PFSK-1 (cell line): ENCODE measurements at regions not wholly inside any gene's neighbourhood (a gene's known extent, or its start where the extent isn't known, plus 50 kb on each side); places are given as distances from the start of the nearest gene placed in this dataset.

ENCODE experiments used
- FOXP2 ChIP-seq: optimal IDR thresholded peaks from 2 replicates; pipeline ENCODE3; 2011; ENCODE audit warnings: borderline replicate concordance, control low read depth, inconsistent platforms; ENCODE audit not compliant: insufficient read depth; ENCODE audit errors: extremely low read length, extremely low read depth
- POLR2AphosphoS5 ChIP-seq: IDR thresholded peaks from 2 replicates; pipeline ENCODE4 v1.6.1; 2012; ENCODE audit warnings: low read depth, mild to moderate bottlenecking, control low read depth, low read length, moderate library complexity
- SIN3A ChIP-seq: IDR thresholded peaks from 2 replicates; pipeline ENCODE4 v1.6.1; 2012; ENCODE audit warnings: mild to moderate bottlenecking, low read length, moderate library complexity, borderline replicate concordance; ENCODE audit not compliant: insufficient read depth
- TAF1 ChIP-seq: IDR thresholded peaks from 2 replicates; pipeline ENCODE4 v1.6.1; 2012; ENCODE audit warnings: low read length, control low read depth, borderline replicate concordance; ENCODE audit not compliant: insufficient read depth
- TF ChIP-seq, protein P1 (sequence below), 2 experiments: IDR thresholded peaks; 2 replicates each; pipeline versions ENCODE4 v1.6.1 to v1.8.0; 2011 to 2012; ENCODE audit warnings: low read depth in 2 of 2, low read length in 2 of 2, control low read depth in 1 of 2, inconsistent platforms in 1 of 2, mild to moderate bottlenecking in 1 of 2, moderate library complexity in 1 of 2; ENCODE audit not compliant: insufficient read depth in 1 of 2

DNA sequence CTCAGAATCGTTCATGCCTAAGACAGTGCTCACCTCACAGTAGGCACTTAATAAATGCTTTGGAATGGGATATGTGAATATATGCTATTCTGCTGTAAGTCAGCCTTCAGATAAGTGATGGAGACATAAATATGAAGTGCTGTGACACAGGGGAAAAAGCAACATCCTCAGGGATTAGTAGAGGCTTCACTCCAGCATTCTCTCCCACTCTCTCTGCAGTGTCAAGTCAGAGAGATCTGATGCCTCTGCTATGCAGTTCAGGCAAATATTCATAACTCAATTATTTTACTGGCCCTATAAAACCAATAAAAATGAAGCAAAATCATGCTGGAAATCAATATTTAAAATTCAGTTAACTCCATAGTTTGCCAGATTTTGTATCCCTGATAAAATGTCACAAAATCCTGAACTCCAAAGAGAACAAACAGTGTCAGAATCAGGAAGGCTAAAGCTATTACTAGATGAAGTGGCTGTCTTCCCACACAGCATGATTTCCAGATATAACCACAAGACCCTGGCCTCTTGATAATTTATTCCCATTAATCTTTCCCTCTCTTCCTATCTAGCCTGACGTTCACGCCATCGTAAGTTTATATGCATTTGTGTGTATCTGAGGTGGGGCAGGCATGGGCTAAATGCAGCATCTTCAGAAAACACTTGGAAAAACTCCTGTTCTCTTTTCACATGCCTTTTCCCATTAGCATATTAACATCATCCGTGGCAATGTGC is 278.9 kb upstream of the ATP11B start:
- no peak for TF ChIP-seq SIN3A
- TF ChIP-seq POLR2AphosphoS5: no peak
- no peak for TF ChIP-seq TAF1
- no peak for TF ChIP-seq FOXP2
- TF ChIP-seq, protein P1, sequence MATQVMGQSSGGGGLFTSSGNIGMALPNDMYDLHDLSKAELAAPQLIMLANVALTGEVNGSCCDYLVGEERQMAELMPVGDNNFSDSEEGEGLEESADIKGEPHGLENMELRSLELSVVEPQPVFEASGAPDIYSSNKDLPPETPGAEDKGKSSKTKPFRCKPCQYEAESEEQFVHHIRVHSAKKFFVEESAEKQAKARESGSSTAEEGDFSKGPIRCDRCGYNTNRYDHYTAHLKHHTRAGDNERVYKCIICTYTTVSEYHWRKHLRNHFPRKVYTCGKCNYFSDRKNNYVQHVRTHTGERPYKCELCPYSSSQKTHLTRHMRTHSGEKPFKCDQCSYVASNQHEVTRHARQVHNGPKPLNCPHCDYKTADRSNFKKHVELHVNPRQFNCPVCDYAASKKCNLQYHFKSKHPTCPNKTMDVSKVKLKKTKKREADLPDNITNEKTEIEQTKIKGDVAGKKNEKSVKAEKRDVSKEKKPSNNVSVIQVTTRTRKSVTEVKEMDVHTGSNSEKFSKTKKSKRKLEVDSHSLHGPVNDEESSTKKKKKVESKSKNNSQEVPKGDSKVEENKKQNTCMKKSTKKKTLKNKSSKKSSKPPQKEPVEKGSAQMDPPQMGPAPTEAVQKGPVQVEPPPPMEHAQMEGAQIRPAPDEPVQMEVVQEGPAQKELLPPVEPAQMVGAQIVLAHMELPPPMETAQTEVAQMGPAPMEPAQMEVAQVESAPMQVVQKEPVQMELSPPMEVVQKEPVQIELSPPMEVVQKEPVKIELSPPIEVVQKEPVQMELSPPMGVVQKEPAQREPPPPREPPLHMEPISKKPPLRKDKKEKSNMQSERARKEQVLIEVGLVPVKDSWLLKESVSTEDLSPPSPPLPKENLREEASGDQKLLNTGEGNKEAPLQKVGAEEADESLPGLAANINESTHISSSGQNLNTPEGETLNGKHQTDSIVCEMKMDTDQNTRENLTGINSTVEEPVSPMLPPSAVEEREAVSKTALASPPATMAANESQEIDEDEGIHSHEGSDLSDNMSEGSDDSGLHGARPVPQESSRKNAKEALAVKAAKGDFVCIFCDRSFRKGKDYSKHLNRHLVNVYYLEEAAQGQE (IDR thresholded peaks at IDR 0.05; ENCODE audit: insufficient read depth in 1 of 2, low read depth in 2 of 2, low read length in 2 of 2): no peak

DNA sequence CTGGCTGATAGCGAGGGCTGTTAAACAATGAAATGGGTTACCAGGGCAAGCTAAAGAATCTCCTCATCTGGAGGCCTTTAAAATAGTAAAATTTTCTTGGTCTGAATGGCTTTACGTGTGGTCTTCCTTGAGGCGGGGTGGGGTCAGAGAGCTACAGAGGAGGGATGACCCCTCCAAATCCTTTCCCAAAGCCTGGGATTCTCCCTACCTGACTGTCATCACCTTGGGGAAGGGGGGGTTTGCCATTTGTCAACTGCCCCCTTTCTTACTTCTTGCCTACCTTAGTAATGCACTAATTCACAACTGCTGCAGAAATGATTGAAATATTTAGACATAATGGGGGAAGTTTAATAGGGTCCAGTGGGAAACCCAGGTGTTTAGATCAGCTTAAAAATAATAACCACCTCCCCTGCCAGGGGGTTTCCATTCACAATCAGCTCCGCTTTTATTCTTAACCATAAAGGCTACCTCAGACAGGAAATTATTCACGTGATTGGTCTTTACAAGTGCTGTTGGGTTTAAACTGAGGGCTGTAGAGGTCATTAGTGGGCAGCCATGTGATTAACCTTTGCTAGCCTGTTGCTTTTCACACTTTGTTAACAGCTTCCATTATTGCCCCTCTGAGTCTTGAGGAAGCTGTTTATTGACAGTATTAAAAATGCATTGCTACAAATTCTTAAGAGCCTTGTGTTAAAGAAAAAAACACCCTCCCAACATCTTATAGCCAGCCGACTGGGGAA is 276.5 kb upstream of the ATP11B start:
- no peak for TF ChIP-seq FOXP2
- no peak for TF ChIP-seq POLR2AphosphoS5
- TF ChIP-seq SIN3A: no peak
- no peak for TF ChIP-seq TAF1
- TF ChIP-seq, protein P1 (IDR thresholded peaks at IDR 0.05; ENCODE audit: insufficient read depth in 1 of 2, low read depth in 2 of 2, low read length in 2 of 2): no peak

DNA sequence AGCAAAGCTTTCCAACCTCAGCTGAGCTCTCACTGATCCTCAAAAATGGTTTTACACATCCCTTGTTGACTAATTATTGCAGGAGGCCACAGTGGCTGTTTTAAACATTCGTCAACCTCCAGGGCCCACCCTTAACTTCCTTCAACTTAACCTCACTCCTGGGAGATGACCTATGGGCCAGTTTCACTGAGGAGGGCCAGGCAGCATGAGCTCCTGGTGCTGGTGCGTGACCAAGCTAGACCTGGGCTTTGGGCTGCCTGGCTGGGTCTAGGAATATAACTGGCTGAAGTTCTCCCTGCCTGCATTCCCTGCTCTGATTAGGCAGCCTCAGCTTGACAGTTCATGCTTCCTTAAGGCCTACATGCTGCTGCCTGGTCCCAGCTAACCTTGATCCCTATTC is 273.7 kb upstream of the ATP11B start:
- TF ChIP-seq TAF1 (no peak), POLR2AphosphoS5 (no peak), FOXP2 (no peak), SIN3A (no peak)
- TF ChIP-seq, protein P1 (IDR thresholded peaks at IDR 0.05; ENCODE audit: insufficient read depth in 1 of 2, low read depth in 2 of 2, low read length in 2 of 2): no peak

DNA sequence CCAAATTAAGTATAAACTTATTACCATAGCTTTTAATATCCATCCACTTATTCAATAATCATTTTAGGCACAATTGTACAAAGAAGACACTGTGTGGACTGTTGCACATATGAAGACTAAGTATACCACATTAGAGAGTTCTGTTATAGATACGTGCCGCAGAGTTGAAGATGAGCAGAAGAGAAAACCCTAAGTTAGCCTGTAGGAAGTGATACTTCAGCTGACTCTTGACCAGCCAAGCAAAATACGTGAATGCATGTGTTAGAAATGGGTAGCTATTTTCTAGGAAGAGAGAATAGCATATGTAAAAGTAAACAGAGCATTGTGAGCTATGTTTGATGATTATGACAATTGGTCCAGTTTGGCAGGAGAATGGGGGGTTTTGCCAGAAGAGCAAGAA is 272.0 kb upstream of the ATP11B start:
- TF ChIP-seq TAF1 (no peak), POLR2AphosphoS5 (no peak), SIN3A (no peak), FOXP2 (no peak)
- TF ChIP-seq, protein P1 (IDR thresholded peaks at IDR 0.05; ENCODE audit: insufficient read depth in 1 of 2, low read depth in 2 of 2, low read length in 2 of 2): no peak
